KMS-11 (cell line): ENCODE measurements at regions not wholly inside any gene's neighbourhood (a gene's known extent, or its start where the extent isn't known, plus 50 kb on each side); places are given as distances from the start of the nearest gene placed in this dataset.

Source experiments
- H2AFZ ChIP-seq: fragments of 200-600 bp; sonication (generic); 2 replicates; pipeline ENCODE4 v1.6.1; 2016; ENCODE audit warnings: antibody characterized with exemption, mixed run types, low read depth
- H3K27ac ChIP-seq: fragments of 200-600 bp; sonication (generic); 2 replicates; pipeline ENCODE4 v1.6.1; 2016; ENCODE audit warnings: mild to moderate bottlenecking, mixed run types
- H3K27me3 ChIP-seq: fragments of 200-600 bp; sonication (generic); 2 replicates; pipeline ENCODE4 v1.6.1; 2017; ENCODE audit warnings: mild to moderate bottlenecking, low read depth, mixed run types, moderate library complexity; ENCODE audit not compliant: insufficient read depth
- H3K36me3 ChIP-seq: fragments of 200-600 bp; sonication (generic); 2 replicates; pipeline ENCODE4 v1.6.1; 2017; ENCODE audit warnings: mild to moderate bottlenecking, mixed run types; ENCODE audit not compliant: insufficient read depth
- H3K4me1 ChIP-seq: fragments of 200-600 bp; sonication (generic); 2 replicates; pipeline ENCODE4 v1.6.1; 2016; ENCODE audit warnings: mild to moderate bottlenecking, low read depth, mixed run types; ENCODE audit not compliant: poor library complexity, severe bottlenecking
- H3K4me2 ChIP-seq: fragments of 200-600 bp; sonication (generic); 2 replicates; pipeline ENCODE4 v1.7.0; 2016; ENCODE audit warnings: mild to moderate bottlenecking, mixed run types
- H3K4me3 ChIP-seq: fragments of 200-600 bp; sonication (generic); IDR thresholded peaks from 2 replicates; pipeline ENCODE4 v1.6.1; 2017; ENCODE audit warnings: low read depth, low read length, mixed read lengths; ENCODE audit not compliant: insufficient read depth
- H3K79me2 ChIP-seq: fragments of 200-600 bp; sonication (generic); 2 replicates; pipeline ENCODE4 v1.6.1; 2016; ENCODE audit warnings: low read depth, mixed run types; ENCODE audit not compliant: insufficient read depth
- H3K9ac ChIP-seq: fragments of 200-600 bp; sonication (generic); 2 replicates; pipeline ENCODE4 v1.6.1; 2016; ENCODE audit warnings: mild to moderate bottlenecking, mixed run types
- H4K20me1 ChIP-seq: fragments of 200-600 bp; sonication (generic); 2 replicates; pipeline ENCODE4 v1.6.1; 2016; ENCODE audit warnings: mild to moderate bottlenecking, mixed run types; ENCODE audit not compliant: insufficient read depth
- CTCF ChIP-seq: fragments of 200-600 bp; sonication (generic); conservative IDR thresholded peaks from 2 replicates; pipeline ENCODE4 v1.6.1; 2017; ENCODE audit warnings: low read depth, mild to moderate bottlenecking, antibody characterized with exemption, low read length, moderate library complexity, mixed read lengths

GRCh38 chr3:104596054-104596453 lies 770.7 kb upstream of the ALCAM start:
- TF ChIP-seq CTCF: no peak
- no peak overlapping the region for H3K9ac ChIP-seq
- H3K4me1 ChIP-seq: no peaks in the 10 kb centered on the region
- no peak overlapping the region for H3K4me3 ChIP-seq
- no peaks in the 10 kb centered on the region for H3K79me2 ChIP-seq
- H3K27me3 ChIP-seq: no peaks in the 10 kb centered on the region
- H3K27ac ChIP-seq: no peak overlapping the region
- H3K36me3 ChIP-seq: no peaks in the 10 kb centered on the region
- no peak overlapping the region for H3K4me2 ChIP-seq
- no peaks in the 10 kb centered on the region for H4K20me1 ChIP-seq
- no peak overlapping the region for H2AFZ ChIP-seq

GRCh38 chr3:104596551-104596950 lies 770.2 kb upstream of the ALCAM start:
- no peaks in the 10 kb centered on the region for H3K79me2 ChIP-seq
- H3K4me2 ChIP-seq: no peak overlapping the region
- H3K9ac ChIP-seq: no peak overlapping the region
- no peaks in the 10 kb centered on the region for H3K27me3 ChIP-seq
- no peaks in the 10 kb centered on the region for H4K20me1 ChIP-seq
- no peak overlapping the region for H3K27ac ChIP-seq
- no peak overlapping the region for H2AFZ ChIP-seq
- H3K4me3 ChIP-seq: no peak overlapping the region
- no peaks in the 10 kb centered on the region for H3K4me1 ChIP-seq
- H3K36me3 ChIP-seq: no peaks in the 10 kb centered on the region
- peak; percentile 42 for TF ChIP-seq CTCF

DNA sequence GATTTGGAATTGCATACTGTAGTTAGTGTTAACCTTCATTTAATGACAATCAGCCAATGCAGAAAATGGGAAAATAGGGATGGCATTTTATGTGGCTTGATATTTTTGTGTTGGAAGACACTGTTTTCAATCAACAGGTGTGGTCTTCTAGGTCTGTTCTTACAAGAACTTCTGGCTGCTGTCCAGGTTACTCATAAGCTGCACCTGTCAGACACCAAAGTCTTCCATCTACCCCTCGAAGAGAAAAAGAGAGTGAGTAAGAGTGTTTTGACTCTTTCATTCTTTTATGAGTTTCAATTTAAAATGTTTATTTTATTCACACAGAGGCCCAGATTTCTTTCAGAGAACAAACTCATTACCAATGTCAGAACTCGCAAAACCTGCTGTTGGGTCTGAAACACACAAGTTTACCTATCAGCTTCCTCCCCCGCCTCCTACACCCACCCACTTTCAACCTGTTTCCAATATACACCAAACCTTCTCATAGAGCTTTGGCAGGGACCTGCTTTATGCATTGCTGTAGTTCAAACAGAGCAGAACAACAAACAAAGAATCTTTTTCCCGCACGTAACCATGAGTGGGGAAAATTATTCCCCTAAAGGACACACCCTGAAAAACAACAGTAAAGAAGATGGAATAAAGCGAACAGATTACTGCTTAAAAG lies 767.7 kb upstream of the ALCAM start:
- H3K4me2 ChIP-seq: no peak overlapping the region
- no peak overlapping the region for H3K9ac ChIP-seq
- no peaks in the 10 kb centered on the region for H3K4me1 ChIP-seq
- no peak for TF ChIP-seq CTCF
- H4K20me1 ChIP-seq: no peaks in the 10 kb centered on the region
- H3K36me3 ChIP-seq: no peaks in the 10 kb centered on the region
- H3K79me2 ChIP-seq: no peaks in the 10 kb centered on the region
- H3K27ac ChIP-seq: no peak overlapping the region
- H3K4me3 ChIP-seq: no peak overlapping the region
- H2AFZ ChIP-seq: no peak overlapping the region
- no peaks in the 10 kb centered on the region for H3K27me3 ChIP-seq

DNA sequence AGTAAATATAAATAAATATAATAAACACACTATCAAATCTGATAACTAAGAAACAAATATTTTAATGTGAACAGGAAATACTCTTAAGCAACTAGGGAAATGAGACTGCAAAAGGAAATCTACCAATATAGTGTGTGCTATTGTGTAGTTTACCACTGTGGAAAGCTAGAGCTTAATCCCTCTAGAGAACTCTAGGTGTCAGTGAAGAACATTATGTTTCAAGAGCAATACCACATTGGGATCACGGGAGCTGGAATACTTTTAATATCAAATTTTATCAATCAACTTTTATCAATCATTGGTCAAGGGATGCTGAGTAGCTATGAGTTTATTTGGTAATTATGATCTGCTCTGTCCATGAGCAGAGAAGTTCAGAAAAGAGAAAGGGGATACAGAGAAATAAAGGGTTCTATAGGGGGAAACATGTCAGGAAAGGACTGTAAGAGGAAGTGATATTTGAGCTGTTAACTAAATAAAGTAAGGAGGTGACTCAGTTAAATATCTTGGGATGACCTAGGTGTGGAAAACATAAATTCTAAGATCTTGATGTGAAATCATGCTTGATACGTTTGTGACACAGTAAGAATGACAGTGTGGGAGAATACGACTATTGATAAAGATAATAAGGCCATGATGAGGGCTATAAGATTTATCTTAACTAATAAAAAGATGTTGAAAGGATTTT lies 762.2 kb upstream of the ALCAM start:
- Histone ChIP-seq H3K4me1 (no peaks in the 10 kb centered on the region), H4K20me1 (no peaks in the 10 kb centered on the region), H3K9ac (no peak overlapping the region), H2AFZ (no peak overlapping the region), H3K79me2 (no peaks in the 10 kb centered on the region), H3K36me3 (no peaks in the 10 kb centered on the region), H3K4me3 (no peak overlapping the region), H3K27ac (no peak overlapping the region), H3K4me2 (no peak overlapping the region), H3K27me3 (no peaks in the 10 kb centered on the region)
- no peak for TF ChIP-seq CTCF
